Activated naive CD4-positive, alpha-beta T cell (primary cell): ENCODE measurements at regions not wholly inside any gene's neighbourhood (a gene's known extent, or its start where the extent isn't known, plus 50 kb on each side); places are given as distances from the start of the nearest gene placed in this dataset.
"Not testable (repeated sequence)": the region's sequence is repeated elsewhere in the genome, so short reads cannot be mapped to it uniquely, and the experiment has no call there.

Experiments
- DNase-seq, 4 experiments: peaks; one replicate each; lab custom pipeline; 2025; lab: John Stamatoyannopoulos, UW

- no peak for DNase-seq
These were observed 117.9 kb upstream of the GRIA1 start for GRCh38 chr5:153372425-153373129.

- DNase-seq, result no peak
These were observed 117.4 kb upstream of the GRIA1 start for GRCh38 chr5:153373130-153373498.

- not testable (repeated sequence) for DNase-seq
These were observed 108.8 kb upstream of the GRIA1 start for GRCh38 chr5:153381630-153382029.

GRCh38 chr5:153390569-153390968 lies 99.9 kb upstream of the GRIA1 start:
- no peak for DNase-seq

- DNase-seq, result no peak
These were observed 90.9 kb upstream of the GRIA1 start for GRCh38 chr5:153399595-153399994.

- no peak for DNase-seq
These were observed 89.5 kb upstream of the GRIA1 start for GRCh38 chr5:153400931-153401330.

GRCh38 chr5:153402550-153402949 lies 87.9 kb upstream of the GRIA1 start:
- no peak for DNase-seq

- no peak for DNase-seq
These were observed 87.0 kb upstream of the GRIA1 start for GRCh38 chr5:153403470-153403869.

- no peak for DNase-seq
These were observed 85.7 kb upstream of the GRIA1 start for GRCh38 chr5:153404747-153405146.

- DNase-seq, result no peak
These were observed 68.8 kb upstream of the GRIA1 start for GRCh38 chr5:153421676-153422075.

- no peak for DNase-seq
These were observed 64.6 kb upstream of the GRIA1 start for GRCh38 chr5:153425914-153426313.

- no peak for DNase-seq
These were observed 60.6 kb upstream of the GRIA1 start for GRCh38 chr5:153429761-153430380.

GRCh38 chr5:153432583-153432982 lies 57.9 kb upstream of the GRIA1 start:
- no peak for DNase-seq

- DNase-seq, result no peak
These were observed 53.2 kb upstream of the GRIA1 start for GRCh38 chr5:153437251-153437650.

- no peak for DNase-seq
These were observed 51.3 kb upstream of the GRIA1 start for GRCh38 chr5:153439130-153439529.
